ENCODE measurements at regions not wholly inside any gene's neighbourhood (a gene's known extent, or its start where the extent isn't known, plus 50 kb on each side); places are given as distances from the start of the nearest gene placed in this dataset.

DNA sequence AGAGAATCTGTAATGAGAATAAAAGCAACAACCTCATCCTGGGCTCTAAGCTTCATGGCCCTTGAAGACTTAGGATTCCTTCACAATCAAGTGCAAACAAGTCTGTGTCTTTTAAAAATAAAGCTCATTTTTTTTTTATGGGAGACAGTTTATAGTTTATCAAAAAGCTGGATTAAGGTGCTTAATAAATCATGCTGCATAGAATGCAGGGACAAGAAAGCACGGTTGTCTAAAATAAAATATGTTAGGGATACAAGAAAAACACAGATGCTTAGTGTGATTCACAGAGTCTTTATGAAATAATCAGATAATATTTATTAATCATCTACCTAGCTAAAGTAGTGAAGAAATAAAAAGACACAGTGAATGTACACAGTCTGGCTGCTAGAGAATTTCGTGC lies 2045.9 kb upstream of the WWC1 start:
- Mint-ChIP-seq H3K36me3 (ENCODE audit: low read depth) (no peaks in the 10 kb centered on the region), H3K4me1 (ENCODE audit: low read depth) (no peaks in the 10 kb centered on the region), H3K27me3 (ENCODE audit: low read depth) (no peaks in the 10 kb centered on the region), H3K9me3 (ENCODE audit: low read depth) (peaks cover 12% of the 10 kb centered on the region), H3K27ac (ENCODE audit: unreplicated experiment) (no peak overlapping the region), H3K4me3 (ENCODE audit: unreplicated experiment) (no peak overlapping the region)
- TF ChIP-seq, protein P1, sequence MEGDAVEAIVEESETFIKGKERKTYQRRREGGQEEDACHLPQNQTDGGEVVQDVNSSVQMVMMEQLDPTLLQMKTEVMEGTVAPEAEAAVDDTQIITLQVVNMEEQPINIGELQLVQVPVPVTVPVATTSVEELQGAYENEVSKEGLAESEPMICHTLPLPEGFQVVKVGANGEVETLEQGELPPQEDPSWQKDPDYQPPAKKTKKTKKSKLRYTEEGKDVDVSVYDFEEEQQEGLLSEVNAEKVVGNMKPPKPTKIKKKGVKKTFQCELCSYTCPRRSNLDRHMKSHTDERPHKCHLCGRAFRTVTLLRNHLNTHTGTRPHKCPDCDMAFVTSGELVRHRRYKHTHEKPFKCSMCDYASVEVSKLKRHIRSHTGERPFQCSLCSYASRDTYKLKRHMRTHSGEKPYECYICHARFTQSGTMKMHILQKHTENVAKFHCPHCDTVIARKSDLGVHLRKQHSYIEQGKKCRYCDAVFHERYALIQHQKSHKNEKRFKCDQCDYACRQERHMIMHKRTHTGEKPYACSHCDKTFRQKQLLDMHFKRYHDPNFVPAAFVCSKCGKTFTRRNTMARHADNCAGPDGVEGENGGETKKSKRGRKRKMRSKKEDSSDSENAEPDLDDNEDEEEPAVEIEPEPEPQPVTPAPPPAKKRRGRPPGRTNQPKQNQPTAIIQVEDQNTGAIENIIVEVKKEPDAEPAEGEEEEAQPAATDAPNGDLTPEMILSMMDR (IDR thresholded peaks at IDR 0.05) = no peak
- DNase-seq (ENCODE audit: low spot score) = no peak

DNA sequence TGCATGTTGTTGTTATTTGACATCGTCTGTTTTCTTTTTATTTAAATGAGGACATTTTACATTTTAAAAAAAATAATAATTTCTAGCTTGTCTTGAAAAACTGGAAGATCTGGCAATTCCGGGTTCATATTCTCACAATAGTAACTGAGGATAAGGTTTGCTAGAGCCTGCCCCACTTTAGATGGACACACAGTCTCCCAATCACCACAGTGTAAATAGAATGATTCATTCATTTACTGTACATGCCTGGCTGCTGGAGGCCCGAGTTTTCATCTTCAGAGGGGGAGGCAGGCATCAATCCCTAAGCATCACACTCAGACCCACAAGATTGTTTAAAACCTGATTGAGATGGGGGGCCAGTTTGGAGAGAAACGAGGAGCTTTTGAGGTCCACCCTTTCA lies 2039.7 kb upstream of the WWC1 start:
- Mint-ChIP-seq H3K4me3 (ENCODE audit: unreplicated experiment) (no peak overlapping the region), H3K36me3 (ENCODE audit: low read depth) (no peaks in the 10 kb centered on the region), H3K27me3 (ENCODE audit: low read depth) (no peaks in the 10 kb centered on the region), H3K4me1 (ENCODE audit: low read depth) (no peaks in the 10 kb centered on the region), H3K9me3 (ENCODE audit: low read depth) (peaks cover 6% of the 10 kb centered on the region), H3K27ac (ENCODE audit: unreplicated experiment) (no peak overlapping the region)
- TF ChIP-seq, protein P1 (IDR thresholded peaks at IDR 0.05) = no peak
- no peak for DNase-seq (ENCODE audit: low spot score)

DNA sequence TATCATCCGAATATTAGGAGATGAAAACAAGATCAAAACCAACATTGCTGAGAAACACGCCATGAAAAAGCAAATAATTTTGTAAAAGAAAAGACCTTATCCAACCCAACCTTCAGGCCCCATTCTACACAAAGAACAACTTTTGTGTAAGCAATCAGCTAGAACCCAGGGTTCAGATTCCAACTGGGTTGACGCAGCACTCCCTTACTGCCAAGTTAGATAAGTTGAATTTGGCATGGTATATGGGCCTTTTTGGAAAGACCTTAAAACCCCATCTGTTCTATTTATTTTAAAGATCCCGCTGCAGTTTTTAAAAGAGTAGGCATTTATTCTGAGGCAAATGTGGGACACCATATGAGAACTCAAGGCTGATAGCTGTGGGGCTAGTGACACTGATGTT lies 2033.8 kb upstream of the WWC1 start:
- TF ChIP-seq, protein P1 (IDR thresholded peaks at IDR 0.05) = no peak
- no peak for DNase-seq (ENCODE audit: low spot score)
- Mint-ChIP-seq H3K4me3 (ENCODE audit: unreplicated experiment) (no peak overlapping the region), H3K36me3 (ENCODE audit: low read depth) (no peaks in the 10 kb centered on the region), H3K9me3 (ENCODE audit: low read depth) (peaks cover 3% of the 10 kb centered on the region), H3K27ac (ENCODE audit: unreplicated experiment) (no peak overlapping the region), H3K27me3 (ENCODE audit: low read depth) (no peaks in the 10 kb centered on the region), H3K4me1 (ENCODE audit: low read depth) (no peaks in the 10 kb centered on the region)

DNA sequence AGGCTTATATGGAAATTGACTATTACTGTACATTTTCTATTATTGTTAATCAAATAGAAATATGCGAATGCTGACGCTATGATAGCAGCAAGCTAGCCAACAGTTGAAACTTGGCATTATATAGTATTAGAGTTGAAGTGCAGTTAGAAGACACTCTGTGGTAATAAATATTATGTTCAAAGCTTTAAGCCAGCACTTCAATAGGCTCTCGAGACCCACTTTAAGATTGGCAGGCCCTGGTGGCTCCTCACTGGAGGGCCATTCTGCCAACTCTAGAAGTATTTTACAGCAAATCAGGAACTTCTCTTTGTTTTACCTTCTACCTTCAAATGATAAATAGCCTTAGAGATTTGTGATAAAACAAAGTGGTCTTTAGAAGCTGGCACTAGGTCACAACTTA lies 2029.0 kb upstream of the WWC1 start:
- H3K27ac Mint-ChIP-seq (ENCODE audit: unreplicated experiment) = no peak overlapping the region
- DNase-seq (ENCODE audit: low spot score) = no peak
- no peaks in the 10 kb centered on the region for H3K9me3 Mint-ChIP-seq (ENCODE audit: low read depth)
- no peaks in the 10 kb centered on the region for H3K4me1 Mint-ChIP-seq (ENCODE audit: low read depth)
- TF ChIP-seq, protein P1 (IDR thresholded peaks at IDR 0.05) = no peak
- no peak overlapping the region for H3K4me3 Mint-ChIP-seq (ENCODE audit: unreplicated experiment)
- H3K27me3 Mint-ChIP-seq (ENCODE audit: low read depth) = no peaks in the 10 kb centered on the region
- H3K36me3 Mint-ChIP-seq (ENCODE audit: low read depth) = no peaks in the 10 kb centered on the region

DNA sequence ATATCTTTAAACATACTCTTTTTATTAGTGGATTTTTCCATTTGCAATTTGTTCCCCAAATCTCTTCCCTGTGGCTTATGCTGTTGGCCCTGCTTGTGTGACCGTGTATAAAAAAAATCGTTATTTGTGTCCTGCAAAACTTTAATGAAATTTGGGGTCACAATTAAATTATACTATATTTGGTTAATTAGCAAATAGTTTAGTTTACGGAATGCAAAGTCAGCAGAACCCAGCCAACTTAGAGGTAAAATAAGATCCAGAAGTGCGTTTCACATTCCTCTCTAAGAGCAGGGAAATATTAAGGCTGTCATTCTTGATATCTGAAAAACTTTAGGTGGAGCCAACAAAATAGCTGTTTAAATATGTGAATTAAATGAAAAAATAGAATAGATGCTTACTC lies 2023.5 kb upstream of the WWC1 start:
- TF ChIP-seq, protein P1 (IDR thresholded peaks at IDR 0.05) = no peak

More for the DNA sequence above, 2023.5 kb upstream of the WWC1 start:
- no peak for DNase-seq (ENCODE audit: low spot score)
- Mint-ChIP-seq H3K9me3 (ENCODE audit: low read depth) (no peaks in the 10 kb centered on the region), H3K27me3 (ENCODE audit: low read depth) (no peaks in the 10 kb centered on the region), H3K36me3 (ENCODE audit: low read depth) (no peaks in the 10 kb centered on the region), H3K4me3 (ENCODE audit: unreplicated experiment) (no peak overlapping the region), H3K27ac (ENCODE audit: unreplicated experiment) (no peak overlapping the region), H3K4me1 (ENCODE audit: low read depth) (no peaks in the 10 kb centered on the region)
